Omental fat pad (tissue), 3 donors: ENCODE measurements at regions not wholly inside any gene's neighbourhood (a gene's known extent, or its start where the extent isn't known, plus 50 kb on each side); places are given as distances from the start of the nearest gene placed in this dataset.

Source experiments
- ATAC-seq: fragments of 150-250 bp; one replicate; pipeline ENCODE4 v1.9.1; 2016; ENCODE audit warnings: mild to moderate bottlenecking, moderate library complexity; ENCODE audit not compliant: low FRiP score
- DNase-seq: peaks from one replicate; pipeline ENCODE4 v3.0.0-alpha.2; 2019; ENCODE audit warnings: low spot score
- TF ChIP-seq, protein P1 (sequence below), 3 donors: fragments of 450-650 bp; IDR thresholded peaks; one replicate each; pipeline ENCODE4 v1.5.1; 2016 to 2017; ENCODE audit warnings: antibody characterized with exemption in 3 of 3, mild to moderate bottlenecking in 3 of 3, moderate library complexity in 2 of 3

DNA sequence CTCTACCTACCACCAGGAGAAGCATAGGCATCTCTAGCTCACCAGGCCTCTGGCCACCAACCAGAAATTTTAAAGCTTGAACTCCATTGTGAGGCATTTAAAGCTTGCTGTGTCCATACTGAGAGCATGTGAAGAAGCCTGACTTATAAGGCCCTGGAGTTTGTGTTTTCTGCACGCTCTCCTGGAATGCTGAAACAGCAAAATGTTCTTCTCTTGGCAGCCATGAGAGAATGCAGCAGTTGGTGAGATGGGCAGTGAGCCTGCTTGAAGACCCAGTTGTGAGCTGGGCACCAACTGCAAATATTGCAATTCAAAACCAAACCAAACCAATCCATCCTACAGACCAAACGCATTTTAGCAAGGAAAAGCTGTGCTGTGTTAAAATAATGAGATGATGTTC is 170.0 kb upstream of the IVNS1ABP start:
- DNase-seq: no peak
- TF ChIP-seq, protein P1, sequence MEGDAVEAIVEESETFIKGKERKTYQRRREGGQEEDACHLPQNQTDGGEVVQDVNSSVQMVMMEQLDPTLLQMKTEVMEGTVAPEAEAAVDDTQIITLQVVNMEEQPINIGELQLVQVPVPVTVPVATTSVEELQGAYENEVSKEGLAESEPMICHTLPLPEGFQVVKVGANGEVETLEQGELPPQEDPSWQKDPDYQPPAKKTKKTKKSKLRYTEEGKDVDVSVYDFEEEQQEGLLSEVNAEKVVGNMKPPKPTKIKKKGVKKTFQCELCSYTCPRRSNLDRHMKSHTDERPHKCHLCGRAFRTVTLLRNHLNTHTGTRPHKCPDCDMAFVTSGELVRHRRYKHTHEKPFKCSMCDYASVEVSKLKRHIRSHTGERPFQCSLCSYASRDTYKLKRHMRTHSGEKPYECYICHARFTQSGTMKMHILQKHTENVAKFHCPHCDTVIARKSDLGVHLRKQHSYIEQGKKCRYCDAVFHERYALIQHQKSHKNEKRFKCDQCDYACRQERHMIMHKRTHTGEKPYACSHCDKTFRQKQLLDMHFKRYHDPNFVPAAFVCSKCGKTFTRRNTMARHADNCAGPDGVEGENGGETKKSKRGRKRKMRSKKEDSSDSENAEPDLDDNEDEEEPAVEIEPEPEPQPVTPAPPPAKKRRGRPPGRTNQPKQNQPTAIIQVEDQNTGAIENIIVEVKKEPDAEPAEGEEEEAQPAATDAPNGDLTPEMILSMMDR (IDR thresholded peaks at IDR 0.05): no peak
- ATAC-seq: no peak

DNA sequence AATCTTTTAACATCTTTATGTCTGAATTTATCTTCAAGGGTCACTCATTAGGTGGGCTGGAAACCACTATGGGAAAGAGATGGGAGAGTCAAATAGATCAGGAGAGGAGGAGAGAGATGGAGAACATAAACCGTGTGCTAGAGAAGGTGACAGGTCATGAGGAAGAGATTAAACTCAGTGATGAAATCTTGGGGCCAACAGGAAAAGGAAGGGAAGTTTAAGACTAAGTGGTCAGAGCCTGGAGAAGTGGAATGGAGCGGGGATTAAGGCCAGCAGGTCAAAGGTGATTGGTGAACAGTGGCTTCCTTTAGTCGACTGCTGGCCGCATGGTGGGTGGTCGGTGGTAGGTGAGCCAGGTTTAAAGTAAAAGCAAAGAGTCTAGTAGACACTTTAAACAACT is 169.3 kb upstream of the IVNS1ABP start:
- DNase-seq: no peak
- TF ChIP-seq, protein P1 (IDR thresholded peaks at IDR 0.05): no peak
- ATAC-seq: no peak

DNA sequence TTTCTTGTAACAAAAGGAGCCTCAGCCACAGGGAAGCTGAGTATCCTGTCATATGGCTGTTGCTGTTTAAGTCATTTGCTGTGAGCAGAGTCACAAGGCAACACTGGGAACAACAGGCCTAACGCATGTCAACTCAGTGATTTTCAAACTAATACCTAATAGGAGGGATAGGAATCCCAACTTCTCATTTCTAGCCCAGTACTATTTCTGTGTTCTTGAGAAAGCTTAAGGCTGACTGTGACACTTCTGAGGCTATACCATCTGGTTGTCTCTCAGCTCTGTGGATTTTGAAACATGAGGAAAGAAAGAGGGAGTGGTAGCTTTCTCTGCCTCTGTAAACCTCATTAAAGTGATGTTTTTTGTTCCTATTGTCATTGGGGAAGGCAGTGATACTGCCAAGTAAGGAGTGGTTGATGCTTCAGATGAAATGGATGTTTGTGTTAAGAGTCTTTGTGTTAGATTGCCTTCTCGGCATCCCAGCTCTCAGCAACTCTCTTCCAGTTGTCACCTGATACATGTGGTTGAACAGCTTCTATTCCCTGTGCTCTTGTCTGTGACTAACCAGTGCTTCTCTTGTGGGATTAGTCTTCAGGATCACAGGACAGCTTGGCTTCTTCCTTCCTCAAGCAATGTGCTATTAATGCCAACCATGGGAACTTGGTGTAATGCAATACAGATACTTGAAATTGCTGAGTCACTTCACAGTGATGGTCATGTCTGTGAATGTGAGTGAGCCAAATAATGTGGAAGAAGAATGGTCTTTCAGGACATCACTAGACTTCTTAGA is 166.8 kb upstream of the IVNS1ABP start:
- no peak for DNase-seq
- peak; percentile 71 for ATAC-seq
- TF ChIP-seq, protein P1 (IDR thresholded peaks at IDR 0.05): no peak

DNA sequence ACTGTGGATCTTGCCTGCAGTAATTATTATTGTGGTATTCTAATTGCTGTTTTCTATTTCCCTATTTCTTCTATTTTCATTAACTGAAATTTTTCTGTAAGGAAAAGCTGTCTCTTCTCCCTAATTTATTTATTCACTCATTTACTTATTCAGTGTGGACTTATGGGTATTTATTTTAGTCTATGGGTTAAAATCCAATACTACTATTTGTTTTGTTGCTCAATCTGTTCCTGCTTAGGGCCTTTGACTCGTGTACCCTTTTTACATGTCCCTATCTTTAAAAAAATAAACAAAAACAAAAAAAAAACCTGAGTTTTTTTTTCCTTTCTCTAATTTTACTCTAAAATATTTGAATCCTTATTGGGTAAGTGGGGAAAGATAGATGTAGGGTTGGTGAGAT is 166.2 kb upstream of the IVNS1ABP start:
- TF ChIP-seq, protein P1 (IDR thresholded peaks at IDR 0.05): no peak
- ATAC-seq (no peak), DNase-seq (no peak)

DNA sequence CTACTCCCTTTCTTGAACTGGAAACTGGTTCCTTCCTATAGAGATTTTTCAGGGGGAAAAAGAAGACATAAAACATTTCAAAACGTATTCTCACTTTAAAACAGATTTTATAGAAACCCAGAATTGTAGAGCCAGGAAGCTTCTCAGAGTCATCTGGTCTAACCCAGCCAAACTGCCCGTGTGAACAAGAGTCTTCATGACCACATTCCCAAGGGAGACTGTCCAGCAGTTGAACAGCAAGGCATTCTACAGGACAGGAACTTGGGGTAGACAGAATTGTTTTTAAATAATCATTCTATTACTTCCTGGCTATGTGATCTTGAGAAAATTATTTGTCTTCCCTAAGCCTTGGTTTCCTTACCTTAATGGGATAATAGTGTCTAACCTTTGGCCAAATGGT is 163.5 kb upstream of the IVNS1ABP start:
- TF ChIP-seq, protein P1 (IDR thresholded peaks at IDR 0.05): no peak
- no peak for ATAC-seq
- no peak for DNase-seq

DNA sequence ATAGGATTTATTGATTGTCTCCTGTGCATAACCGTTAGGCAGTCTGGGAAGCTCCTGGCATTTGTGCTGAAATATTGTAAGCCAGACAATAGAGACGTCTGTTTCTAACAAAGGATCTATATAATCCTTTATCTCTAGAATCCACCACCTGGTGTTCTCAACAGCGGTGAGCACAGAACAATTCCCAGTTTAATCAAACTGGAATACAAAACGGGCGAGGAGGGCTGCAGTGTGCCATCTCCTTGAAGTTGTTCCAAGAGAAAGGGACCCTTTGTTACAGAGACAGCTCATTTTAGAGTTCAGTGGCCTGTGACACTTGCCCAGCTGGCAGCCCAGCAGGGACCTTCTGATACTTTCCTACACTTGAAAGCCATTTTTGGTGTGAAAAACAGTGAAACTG is 162.8 kb upstream of the IVNS1ABP start:
- DNase-seq (no peak), ATAC-seq (no peak)
- TF ChIP-seq, protein P1 (IDR thresholded peaks at IDR 0.05): no peak

DNA sequence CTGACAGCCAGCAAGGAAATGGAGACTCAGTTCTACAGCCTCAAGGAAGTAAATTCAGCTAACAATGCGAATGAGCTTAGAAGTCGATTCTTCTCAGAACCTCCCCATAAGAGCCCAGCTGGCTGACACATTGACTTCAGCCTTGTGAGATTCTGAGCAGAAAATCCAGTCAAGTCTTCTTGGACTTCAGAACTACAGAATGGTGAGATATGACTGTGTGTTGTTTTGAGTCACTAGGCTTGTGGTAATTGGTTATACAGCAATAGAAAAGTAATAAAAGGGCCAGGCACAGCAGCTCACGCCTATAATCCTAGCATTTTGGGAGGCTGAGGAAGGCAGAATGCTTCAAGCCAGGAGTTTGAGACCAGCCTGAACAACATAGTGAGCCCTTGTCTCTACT is 161.8 kb upstream of the IVNS1ABP start:
- DNase-seq (no peak), ATAC-seq (no peak)
- TF ChIP-seq, protein P1 (IDR thresholded peaks at IDR 0.05): no peak
